Activated naive CD8-positive, alpha-beta T cell (primary cell): ENCODE measurements at regions not wholly inside any gene's neighbourhood (a gene's known extent, or its start where the extent isn't known, plus 50 kb on each side); places are given as distances from the start of the nearest gene placed in this dataset.
"Not testable (repeated sequence)": the region's sequence is repeated elsewhere in the genome, so short reads cannot be mapped to it uniquely, and the experiment has no call there.

Source experiments
- H3K27ac Mint-ChIP-seq: one replicate; pipeline ENCODE4 v1.8.0; 2021; ENCODE audit warnings: mixed read lengths
- H3K27me3 Mint-ChIP-seq: one replicate; pipeline ENCODE4 v1.8.0; 2021; ENCODE audit warnings: mixed read lengths
- H3K36me3 Mint-ChIP-seq: one replicate; pipeline ENCODE4 v1.8.0; 2021; ENCODE audit warnings: mixed read lengths
- H3K4me1 Mint-ChIP-seq: one replicate; pipeline ENCODE4 v1.8.0; 2021; ENCODE audit warnings: low read depth, mixed read lengths
- H3K4me3 Mint-ChIP-seq: one replicate; pipeline ENCODE4 v1.8.0; 2021; ENCODE audit warnings: mild to moderate bottlenecking, mixed read lengths
- H3K9me3 Mint-ChIP-seq: one replicate; pipeline ENCODE4 v1.8.0; 2021; ENCODE audit warnings: low read depth, mixed read lengths

DNA sequence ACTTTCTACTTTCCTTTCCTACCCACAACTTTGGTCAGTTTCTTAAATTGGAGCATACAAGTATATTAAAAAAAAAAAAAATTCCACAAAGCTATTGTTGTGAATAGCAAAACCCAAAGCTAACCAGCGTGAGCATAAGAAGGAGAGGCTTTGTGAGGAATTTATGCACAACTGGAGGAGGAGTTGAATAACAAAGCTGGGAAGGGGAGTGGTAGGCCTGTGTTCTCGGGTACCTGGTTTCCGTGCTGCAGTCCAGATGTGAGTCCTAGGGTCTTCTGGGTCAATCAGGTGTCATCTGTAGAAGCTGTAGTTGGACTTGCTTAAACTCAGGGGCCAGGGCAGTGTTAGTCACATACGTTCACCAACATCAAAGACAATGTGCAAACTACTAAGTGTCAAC is 422.5 kb upstream of the SGCG start:
- no peak overlapping the region for H3K27ac Mint-ChIP-seq
- H3K9me3 Mint-ChIP-seq: peaks cover 5% of the 10 kb centered on the region
- H3K27me3 Mint-ChIP-seq: peaks cover 1% of the 10 kb centered on the region
- H3K36me3 Mint-ChIP-seq: no peaks in the 10 kb centered on the region
- no peak overlapping the region for H3K4me3 Mint-ChIP-seq
- no peaks in the 10 kb centered on the region for H3K4me1 Mint-ChIP-seq

DNA sequence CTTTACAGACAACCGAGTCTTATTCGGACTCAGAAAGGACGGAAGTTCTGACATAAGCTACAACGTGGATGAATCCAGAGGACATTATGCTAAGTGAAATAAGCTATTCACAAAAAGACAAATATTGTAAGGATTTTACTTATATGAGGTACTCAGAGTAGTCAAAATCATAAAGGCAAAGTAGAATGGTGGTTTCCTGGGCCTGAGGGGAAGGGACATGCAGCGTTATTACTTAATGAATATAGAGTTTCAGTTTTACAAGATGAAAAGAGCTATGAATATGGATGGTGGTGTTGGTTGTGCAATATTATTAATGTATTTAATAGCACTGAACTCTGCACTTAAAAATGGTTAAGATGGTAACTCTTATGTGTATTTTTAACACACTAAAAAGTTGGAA is 419.1 kb upstream of the SGCG start:
- Mint-ChIP-seq H3K36me3 (no peaks in the 10 kb centered on the region), H3K4me3 (no peak overlapping the region), H3K27ac (no peak overlapping the region), H3K9me3 (no peaks in the 10 kb centered on the region), H3K27me3 (no peaks in the 10 kb centered on the region), H3K4me1 (no peaks in the 10 kb centered on the region)

DNA sequence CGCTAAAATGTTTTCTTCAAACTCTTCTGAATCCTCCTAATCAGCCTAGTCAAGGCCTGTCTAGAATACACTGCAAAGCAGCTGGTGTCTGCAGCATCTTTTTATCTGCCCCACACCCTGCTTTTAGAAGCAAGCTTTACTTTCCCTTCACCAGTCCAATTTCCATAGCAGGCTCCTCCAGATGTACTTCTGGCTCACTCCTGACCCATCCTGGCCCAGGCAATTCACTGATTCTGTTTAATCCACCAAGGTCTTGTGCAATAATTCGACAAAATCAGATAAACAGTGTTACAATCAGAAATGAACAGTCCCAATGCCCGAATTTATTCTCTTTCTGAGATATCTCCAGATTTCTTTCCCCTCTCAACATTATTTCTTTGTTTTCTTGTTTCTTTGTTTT is 415.2 kb upstream of the SGCG start:
- Mint-ChIP-seq H3K27me3 (peaks cover 2% of the 10 kb centered on the region), H3K4me3 (no peak overlapping the region), H3K4me1 (no peaks in the 10 kb centered on the region), H3K27ac (no peak overlapping the region), H3K36me3 (no peaks in the 10 kb centered on the region), H3K9me3 (no peaks in the 10 kb centered on the region)

DNA sequence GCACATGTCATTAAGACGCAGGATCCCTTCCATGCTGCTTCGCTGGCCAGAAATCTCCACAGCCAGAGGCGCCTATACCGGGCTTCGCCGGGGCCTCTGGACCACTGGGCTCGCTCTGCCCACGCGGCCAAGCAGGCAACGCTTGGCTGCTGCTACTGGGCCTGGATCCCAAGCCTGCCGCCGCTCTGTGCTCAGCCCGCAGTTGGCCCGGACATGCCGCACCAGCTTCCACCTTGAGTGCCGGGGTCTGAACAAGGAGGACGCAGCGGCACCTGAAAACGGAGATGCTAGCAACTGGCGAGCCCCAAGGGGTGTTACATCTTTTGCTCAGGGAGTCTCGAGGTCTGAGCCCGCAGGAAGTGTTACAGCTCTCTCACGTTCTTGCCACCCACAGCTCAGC is 409.9 kb upstream of the SGCG start:
- no peaks in the 10 kb centered on the region for H3K4me1 Mint-ChIP-seq
- H3K27me3 Mint-ChIP-seq: peaks cover 2% of the 10 kb centered on the region
- no peaks in the 10 kb centered on the region for H3K36me3 Mint-ChIP-seq
- H3K4me3 Mint-ChIP-seq: no peak overlapping the region
- no peak overlapping the region for H3K27ac Mint-ChIP-seq
- H3K9me3 Mint-ChIP-seq: no peaks in the 10 kb centered on the region

DNA sequence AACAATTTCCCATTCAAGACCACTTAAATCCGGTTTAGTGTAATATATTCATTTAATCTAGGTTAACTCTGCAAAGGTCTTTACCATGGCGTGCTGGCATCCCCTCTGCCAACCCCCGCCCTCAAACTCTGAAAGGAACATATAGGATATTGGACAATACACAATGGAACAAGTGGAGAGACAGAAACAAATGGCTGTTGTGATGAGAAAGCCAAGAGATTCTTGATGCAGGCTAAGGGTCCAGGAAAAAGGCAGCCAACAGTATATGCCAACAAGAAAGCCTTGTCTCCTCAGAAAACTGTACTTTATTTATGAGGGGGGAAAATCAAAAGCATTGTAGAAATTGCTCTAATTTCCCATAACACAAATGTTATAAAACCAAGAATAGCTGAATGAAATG is 407.3 kb upstream of the SGCG start:
- Mint-ChIP-seq H3K36me3 (no peaks in the 10 kb centered on the region), H3K9me3 (no peaks in the 10 kb centered on the region), H3K4me1 (no peaks in the 10 kb centered on the region), H3K27ac (no peak overlapping the region), H3K27me3 (peaks cover 2% of the 10 kb centered on the region), H3K4me3 (no peak overlapping the region)

DNA sequence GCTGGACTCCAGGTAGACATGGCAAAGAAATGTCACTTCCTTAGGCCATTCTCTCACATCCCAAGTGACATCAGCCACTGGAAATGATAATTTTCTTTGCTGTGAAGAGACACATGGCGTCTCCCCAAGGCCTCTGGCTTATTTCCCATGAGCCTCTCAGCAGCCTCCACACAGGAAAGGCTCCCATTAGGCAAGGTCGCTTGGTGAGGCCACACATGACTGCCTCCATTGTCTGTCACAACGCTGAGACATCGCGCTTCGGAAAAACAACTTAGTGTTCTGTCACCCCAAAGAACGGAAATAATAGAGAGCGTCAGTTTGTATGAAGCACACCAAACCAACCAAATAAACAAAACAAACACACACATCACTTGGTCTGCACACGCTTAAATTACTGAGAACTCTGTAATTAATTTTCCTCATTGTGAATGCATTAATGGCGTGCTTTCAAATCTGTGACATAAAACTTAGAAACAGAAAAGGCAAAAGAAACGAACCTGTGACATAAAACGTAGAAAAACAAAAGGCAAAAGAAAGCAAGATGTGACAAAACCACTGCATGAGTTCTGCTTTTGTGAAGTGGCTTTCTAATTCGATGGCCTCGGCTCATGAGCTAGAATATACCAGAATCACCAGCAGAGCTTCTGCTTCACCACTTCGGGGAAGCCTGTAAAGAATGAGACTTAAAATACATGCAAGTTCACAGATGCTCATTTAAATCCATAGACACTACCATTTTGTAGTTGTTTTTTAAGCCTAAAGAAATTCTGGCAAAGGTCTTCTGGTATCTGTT is 404.2 kb upstream of the SGCG start:
- Mint-ChIP-seq H3K4me1 (no peaks in the 10 kb centered on the region), H3K36me3 (no peaks in the 10 kb centered on the region), H3K4me3 (no peak overlapping the region), H3K27me3 (no peaks in the 10 kb centered on the region), H3K9me3 (no peaks in the 10 kb centered on the region), H3K27ac (no peak overlapping the region)

DNA sequence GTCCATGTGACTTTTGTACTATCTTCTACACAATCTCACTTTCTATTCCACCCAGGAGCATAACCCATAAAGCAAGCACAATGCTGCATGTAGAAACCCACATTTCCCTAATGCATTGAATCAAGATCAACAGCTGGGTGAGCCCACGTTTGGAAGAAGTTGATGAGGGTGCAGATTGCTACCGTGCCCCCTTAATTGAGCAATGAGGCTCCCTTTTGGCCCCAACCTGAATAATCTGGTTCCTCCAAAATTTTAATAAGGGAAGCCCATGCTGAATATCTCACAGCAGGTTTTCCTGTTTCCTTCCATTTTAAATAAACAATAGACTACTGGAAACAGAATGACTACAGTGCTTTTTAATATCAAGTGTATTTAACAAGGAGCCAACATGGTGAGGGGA is 403.6 kb upstream of the SGCG start:
- H3K27ac Mint-ChIP-seq: no peak overlapping the region
- H3K4me3 Mint-ChIP-seq: no peak overlapping the region
- no peaks in the 10 kb centered on the region for H3K4me1 Mint-ChIP-seq
- no peaks in the 10 kb centered on the region for H3K36me3 Mint-ChIP-seq
- no peaks in the 10 kb centered on the region for H3K9me3 Mint-ChIP-seq
- no peaks in the 10 kb centered on the region for H3K27me3 Mint-ChIP-seq

DNA sequence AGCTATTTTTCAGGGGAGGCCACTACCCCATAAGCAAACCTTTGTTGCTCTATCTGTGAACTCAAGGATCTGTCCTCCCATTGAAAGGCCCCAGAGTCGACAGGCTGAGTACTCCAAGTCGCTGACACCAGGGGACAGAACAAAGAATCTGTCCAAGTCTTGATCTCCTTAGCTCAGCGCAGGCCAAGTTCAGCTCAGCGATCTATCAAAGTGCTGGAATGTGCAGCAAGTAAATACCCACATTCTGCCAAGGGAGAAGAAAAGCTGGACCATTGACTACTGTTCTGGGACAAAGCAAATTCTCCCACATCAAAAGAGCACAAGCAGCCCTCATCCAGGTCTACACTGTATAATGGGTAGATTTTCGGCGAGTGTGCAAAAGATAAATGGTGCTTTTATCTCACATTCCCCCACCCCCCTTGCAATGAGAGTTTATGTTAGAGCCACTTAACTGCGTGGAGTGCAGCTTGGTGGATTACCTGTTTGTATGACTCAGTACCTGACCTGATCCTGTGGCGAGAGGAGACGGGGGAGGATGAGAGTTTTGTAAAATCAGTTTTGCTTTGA is 391.7 kb upstream of the SGCG start:
- Mint-ChIP-seq H3K4me3 (no peak overlapping the region), H3K4me1 (no peaks in the 10 kb centered on the region), H3K36me3 (no peaks in the 10 kb centered on the region), H3K27me3 (peaks cover 8% of the 10 kb centered on the region), H3K9me3 (peaks cover 3% of the 10 kb centered on the region), H3K27ac (no peak overlapping the region)

DNA sequence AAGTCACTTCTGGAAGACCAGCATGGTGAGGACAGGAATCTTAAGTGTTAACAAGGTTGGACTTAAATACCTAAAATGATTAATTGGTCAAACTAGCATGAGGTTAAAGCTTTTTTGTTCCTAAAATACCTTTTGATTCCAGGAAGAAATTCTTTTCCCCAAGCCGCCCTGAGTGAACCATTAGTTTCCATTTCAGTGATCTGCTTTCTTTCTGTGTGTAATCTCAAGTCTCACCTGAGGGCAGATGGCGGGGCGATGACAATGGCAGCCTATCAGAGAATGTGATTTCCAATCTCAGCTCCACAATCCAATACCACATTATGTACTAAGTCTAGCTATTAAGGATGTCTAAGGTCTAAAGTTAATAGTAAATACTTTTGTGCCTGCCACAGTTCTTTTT is 390.9 kb upstream of the SGCG start:
- Mint-ChIP-seq H3K4me1 (no peaks in the 10 kb centered on the region), H3K9me3 (peaks cover 3% of the 10 kb centered on the region), H3K4me3 (no peak overlapping the region), H3K27me3 (peaks cover 8% of the 10 kb centered on the region), H3K36me3 (no peaks in the 10 kb centered on the region), H3K27ac (no peak overlapping the region)

DNA sequence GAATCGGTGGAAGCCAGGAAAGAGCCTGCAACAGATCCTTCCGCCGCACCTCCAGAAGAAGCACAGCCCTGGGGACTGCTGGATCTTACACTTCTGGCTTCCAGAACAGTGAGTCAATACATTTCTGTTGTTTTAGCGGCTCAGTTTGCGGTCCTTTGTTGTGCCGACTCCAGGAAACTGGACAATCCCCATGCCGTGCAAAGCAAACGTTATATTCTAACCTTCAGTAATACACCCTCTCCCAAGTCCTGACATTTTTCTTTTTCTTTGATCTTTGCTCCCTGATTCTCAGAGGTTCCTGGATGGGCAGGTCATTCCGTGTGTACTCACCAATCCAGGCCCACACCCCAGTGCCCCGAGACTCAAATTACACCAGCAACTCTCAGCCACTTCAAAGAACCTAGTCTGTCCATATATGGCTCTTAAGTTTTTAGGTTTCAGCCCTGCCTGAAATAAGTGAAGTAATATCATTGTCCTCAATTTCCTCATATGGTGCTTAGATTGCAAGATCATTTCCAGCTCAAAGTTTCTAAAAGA is 387.1 kb upstream of the SGCG start:
- no peaks in the 10 kb centered on the region for H3K4me1 Mint-ChIP-seq
- H3K9me3 Mint-ChIP-seq: no peaks in the 10 kb centered on the region
- peaks cover 12% of the 10 kb centered on the region for H3K27me3 Mint-ChIP-seq
- no peak overlapping the region for H3K4me3 Mint-ChIP-seq
- H3K27ac Mint-ChIP-seq: no peak overlapping the region
- H3K36me3 Mint-ChIP-seq: no peaks in the 10 kb centered on the region

DNA sequence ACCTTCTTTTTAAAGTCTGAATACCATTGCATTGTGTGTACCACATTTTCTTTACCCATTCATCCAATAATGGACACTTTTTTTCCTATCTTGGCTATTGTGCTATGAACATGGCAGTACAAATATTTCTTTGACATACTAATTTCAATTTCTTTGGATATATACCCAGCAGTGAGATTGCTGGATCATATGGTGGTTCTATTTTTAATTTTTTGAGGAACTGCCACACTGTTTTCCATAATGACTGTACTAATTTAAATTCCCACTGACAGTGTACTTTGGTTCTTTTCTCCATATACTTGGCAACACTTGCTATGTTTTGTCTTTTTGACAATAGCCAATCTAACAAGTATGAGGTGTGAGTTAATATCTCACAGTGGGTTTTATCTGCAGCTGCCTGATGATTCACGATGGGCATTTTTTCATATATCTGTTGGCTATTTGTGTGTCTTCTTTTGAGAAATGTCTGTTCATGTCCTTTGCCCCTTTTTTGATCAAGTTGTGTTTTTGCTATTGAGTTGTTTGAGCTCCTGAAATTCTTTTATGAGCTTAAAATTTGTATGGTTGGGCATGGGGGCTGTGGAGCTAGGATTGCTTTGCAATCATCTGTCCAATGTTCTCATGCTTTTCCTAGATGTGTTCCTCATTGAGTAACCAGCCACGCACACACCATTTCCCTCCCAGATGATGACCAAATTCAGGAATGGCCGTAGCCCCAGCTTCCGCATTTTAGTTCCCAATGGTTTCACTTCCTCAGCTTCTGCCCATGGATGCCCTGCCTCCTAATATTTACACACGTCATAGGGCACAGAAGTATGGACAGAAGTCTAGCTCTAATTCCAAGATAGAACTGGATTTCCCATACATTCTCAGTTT is 380.0 kb upstream of the SGCG start:
- peaks cover 8% of the 10 kb centered on the region for H3K9me3 Mint-ChIP-seq
- peaks cover 18% of the 10 kb centered on the region for H3K27me3 Mint-ChIP-seq

DNA sequence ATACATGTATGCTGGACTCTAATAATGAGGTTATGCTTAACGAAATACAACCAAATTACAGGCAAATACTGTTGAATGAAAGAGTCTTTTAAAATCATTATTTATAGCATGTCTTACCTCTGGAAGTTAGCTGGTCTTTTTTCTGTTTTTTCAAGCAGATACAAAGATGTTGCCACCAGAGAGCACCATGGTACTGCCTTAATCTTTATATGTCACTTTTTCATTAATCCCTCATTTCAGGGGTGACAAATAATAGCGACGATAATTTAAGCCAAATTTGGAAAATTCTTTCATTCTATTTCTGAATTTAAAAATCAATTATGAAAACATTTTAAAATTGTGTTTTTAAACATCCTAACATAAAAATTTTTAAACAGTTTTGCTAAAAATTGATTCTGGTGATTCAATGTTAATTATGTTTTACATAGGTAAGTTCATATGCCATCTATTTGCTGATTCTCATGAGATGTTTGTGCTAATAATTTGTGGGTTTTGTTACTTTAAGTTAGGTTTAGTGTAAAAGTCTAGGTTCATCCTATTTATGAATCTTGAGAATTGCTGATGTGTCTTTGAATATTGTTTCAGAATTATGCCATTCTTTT is 379.3 kb upstream of the SGCG start:
- Mint-ChIP-seq H3K9me3 (peaks cover 8% of the 10 kb centered on the region), H3K27me3 (peaks cover 18% of the 10 kb centered on the region), H3K27ac (no peak overlapping the region), H3K36me3 (no peaks in the 10 kb centered on the region), H3K4me3 (no peak overlapping the region), H3K4me1 (no peaks in the 10 kb centered on the region)

More for the DNA sequence above, 380.0 kb upstream of the SGCG start:
- H3K27ac Mint-ChIP-seq: no peak overlapping the region
- H3K36me3 Mint-ChIP-seq: no peaks in the 10 kb centered on the region
- H3K4me3 Mint-ChIP-seq: no peak overlapping the region
- no peaks in the 10 kb centered on the region for H3K4me1 Mint-ChIP-seq

DNA sequence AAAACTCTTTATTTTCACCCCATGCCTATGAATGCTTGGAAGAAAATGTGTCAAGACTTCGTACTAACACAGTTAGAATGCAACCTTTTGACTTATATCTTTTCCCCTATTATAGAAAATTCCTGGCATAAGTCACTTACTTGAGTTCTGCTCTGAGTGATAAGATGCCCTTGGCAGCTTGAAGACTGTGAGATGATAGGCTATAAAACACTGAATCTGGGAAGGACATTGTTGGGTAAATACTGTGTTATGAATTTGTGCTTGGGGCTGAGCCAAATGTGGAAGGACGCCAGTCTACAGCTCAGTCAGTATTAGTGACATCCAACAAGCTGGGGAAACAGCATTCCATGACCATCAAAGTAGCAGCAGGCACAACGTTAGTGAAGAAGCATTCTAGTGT is 368.0 kb upstream of the SGCG start:
- Mint-ChIP-seq H3K36me3 (no peaks in the 10 kb centered on the region), H3K4me1 (no peaks in the 10 kb centered on the region), H3K27me3 (no peaks in the 10 kb centered on the region), H3K4me3 (no peak overlapping the region), H3K27ac (no peak overlapping the region), H3K9me3 (no peaks in the 10 kb centered on the region)

DNA sequence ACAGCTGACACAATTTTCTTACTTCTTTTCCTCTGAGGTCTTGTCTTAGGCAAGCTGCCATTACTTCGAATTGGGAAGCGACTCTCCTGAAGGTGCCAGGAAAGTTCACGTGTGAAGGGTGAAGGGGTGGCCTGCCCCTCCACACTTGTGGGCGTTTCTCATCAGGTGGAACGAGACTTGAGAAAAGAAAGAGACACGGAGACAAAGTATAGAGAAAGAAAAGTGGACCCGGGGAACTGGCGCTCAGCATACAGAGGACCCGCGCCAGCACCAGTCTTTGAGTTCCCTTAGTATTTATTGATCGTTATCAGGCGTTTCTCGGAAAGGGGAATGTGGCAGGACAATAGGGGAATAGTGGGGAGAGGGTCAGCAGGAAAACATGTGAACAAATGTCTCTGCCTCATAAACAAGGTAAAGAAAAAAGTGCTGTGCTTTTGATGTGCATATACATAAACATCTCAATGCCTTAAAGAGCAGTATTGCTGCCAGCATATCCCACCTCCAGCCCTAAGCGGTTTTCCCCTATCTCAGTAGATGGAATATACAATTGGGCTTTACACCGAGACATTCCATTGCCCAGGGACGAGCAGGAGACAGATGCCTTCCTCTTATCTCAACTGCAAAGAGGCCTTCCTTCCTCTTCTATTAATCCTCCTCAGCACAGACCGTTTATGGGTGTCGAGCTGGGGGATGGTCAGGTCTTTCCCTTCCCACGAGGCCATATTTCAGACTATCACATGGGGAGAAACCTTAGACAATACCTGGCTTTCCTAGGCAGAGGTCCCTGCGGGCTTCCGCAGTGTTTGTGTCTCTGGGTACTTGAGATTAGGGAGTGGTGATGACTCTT is 367.0 kb upstream of the SGCG start:
- not testable (repeated sequence) for H3K9me3 Mint-ChIP-seq, H3K27ac Mint-ChIP-seq, H3K27me3 Mint-ChIP-seq, H3K4me1 Mint-ChIP-seq, H3K36me3 Mint-ChIP-seq, H3K4me3 Mint-ChIP-seq
